ENCODE measurements at regions not wholly inside any gene's neighbourhood (a gene's known extent, or its start where the extent isn't known, plus 50 kb on each side); places are given as distances from the start of the nearest gene placed in this dataset.

GRCh38 chr14:29486132-29486531 is 441.5 kb downstream of the PRKD1 start:
- Mint-ChIP-seq H3K36me3 (no peaks in the 10 kb centered on the region), H3K4me1 (ENCODE audit: unreplicated experiment) (no peaks in the 10 kb centered on the region), H3K9me3 (no peaks in the 10 kb centered on the region), H3K4me3 (no peak overlapping the region), H3K27ac (no peak overlapping the region), H3K27me3 (no peaks in the 10 kb centered on the region)
- DNase-seq (ENCODE audit: extremely low spot score, unreplicated experiment) = no peak
- no peak for TF ChIP-seq CTCF (conservative IDR thresholded peaks at IDR 0.05)

GRCh38 chr14:29489911-29490425 is 437.7 kb downstream of the PRKD1 start:
- Mint-ChIP-seq H3K27ac (no peak overlapping the region), H3K36me3 (no peaks in the 10 kb centered on the region), H3K9me3 (no peaks in the 10 kb centered on the region), H3K27me3 (peaks cover 3% of the 10 kb centered on the region), H3K4me3 (no peak overlapping the region), H3K4me1 (ENCODE audit: unreplicated experiment) (no peaks in the 10 kb centered on the region)
- DNase-seq (ENCODE audit: extremely low spot score, unreplicated experiment) = no peak
- TF ChIP-seq CTCF (conservative IDR thresholded peaks at IDR 0.05) = no peak

GRCh38 chr14:29493849-29494248 is 433.8 kb downstream of the PRKD1 start:
- Mint-ChIP-seq H3K4me3 (no peak overlapping the region), H3K36me3 (no peaks in the 10 kb centered on the region), H3K9me3 (no peaks in the 10 kb centered on the region), H3K4me1 (ENCODE audit: unreplicated experiment) (no peaks in the 10 kb centered on the region), H3K27me3 (peaks cover 3% of the 10 kb centered on the region), H3K27ac (no peak overlapping the region)
- no peak for DNase-seq (ENCODE audit: extremely low spot score, unreplicated experiment)
- no peak for TF ChIP-seq CTCF (conservative IDR thresholded peaks at IDR 0.05)

- Mint-ChIP-seq H3K27me3 (peaks cover 3% of the 10 kb centered on the region), H3K4me3 (no peak overlapping the region)
Measured at GRCh38 chr14:29494312-29494711, 433.3 kb downstream of the PRKD1 start.

GRCh38 chr14:29503903-29504302 is 423.7 kb downstream of the PRKD1 start:
- Mint-ChIP-seq H3K27me3 (no peaks in the 10 kb centered on the region), H3K4me3 (no peak overlapping the region), H3K36me3 (no peaks in the 10 kb centered on the region), H3K9me3 (peaks cover 9% of the 10 kb centered on the region), H3K27ac (no peak overlapping the region), H3K4me1 (ENCODE audit: unreplicated experiment) (no peaks in the 10 kb centered on the region)
- DNase-seq (ENCODE audit: extremely low spot score, unreplicated experiment) = no peak
- TF ChIP-seq CTCF (conservative IDR thresholded peaks at IDR 0.05) = no peak

More at GRCh38 chr14:29494312-29494711, 433.3 kb downstream of the PRKD1 start:
- Mint-ChIP-seq H3K36me3 (no peaks in the 10 kb centered on the region), H3K9me3 (no peaks in the 10 kb centered on the region), H3K27ac (no peak overlapping the region), H3K4me1 (ENCODE audit: unreplicated experiment) (no peaks in the 10 kb centered on the region)
- no peak for DNase-seq (ENCODE audit: extremely low spot score, unreplicated experiment)
- TF ChIP-seq CTCF (conservative IDR thresholded peaks at IDR 0.05) = no peak

- H3K27me3 Mint-ChIP-seq = peaks cover 3% of the 10 kb centered on the region
- H3K36me3 Mint-ChIP-seq = no peaks in the 10 kb centered on the region
Measured at GRCh38 chr14:29518335-29518734, 409.3 kb downstream of the PRKD1 start.

More at GRCh38 chr14:29518335-29518734, 409.3 kb downstream of the PRKD1 start:
- Mint-ChIP-seq H3K4me3 (no peak overlapping the region), H3K4me1 (ENCODE audit: unreplicated experiment) (no peaks in the 10 kb centered on the region), H3K27ac (no peak overlapping the region), H3K9me3 (no peaks in the 10 kb centered on the region)
- TF ChIP-seq CTCF (conservative IDR thresholded peaks at IDR 0.05) = peak; percentile 47
- no peak for DNase-seq (ENCODE audit: extremely low spot score, unreplicated experiment)
